ENCODE measurements at regions not wholly inside any gene's neighbourhood (a gene's known extent, or its start where the extent isn't known, plus 50 kb on each side); places are given as distances from the start of the nearest gene placed in this dataset.

GRCh38 chr1:17933971-17934370, 173.6 kb upstream of the IGSF21 start:
- no peak for DNase-seq

- no peak for DNase-seq
Measured at GRCh38 chr1:17935230-17935629, 172.4 kb upstream of the IGSF21 start.

- DNase-seq, result no peak
Measured at GRCh38 chr1:17941431-17942189, 166.0 kb upstream of the IGSF21 start.

GRCh38 chr1:17943506-17943905, 164.1 kb upstream of the IGSF21 start:
- no peak for DNase-seq

DNA sequence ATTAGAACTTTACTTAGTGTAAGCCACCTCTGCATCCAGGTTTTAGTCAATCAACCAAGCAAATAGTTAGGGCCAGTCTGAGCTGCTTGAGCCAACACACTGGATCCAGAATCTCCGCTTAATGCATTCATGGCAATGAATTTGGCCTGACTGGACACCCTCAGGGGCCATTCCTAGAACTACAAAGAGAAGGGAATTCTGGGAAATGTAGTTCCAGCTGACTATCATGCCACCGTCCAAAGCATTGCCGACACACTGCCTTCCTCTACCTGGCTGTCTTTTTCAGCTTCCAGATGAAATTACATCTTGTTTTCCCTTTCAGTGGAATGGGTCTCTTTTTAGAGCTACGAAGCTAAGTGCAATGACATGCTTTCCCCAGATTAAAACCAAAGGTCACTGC, 163.0 kb upstream of the IGSF21 start:
- no peak for DNase-seq

GRCh38 chr1:17946434-17946833, 161.2 kb upstream of the IGSF21 start:
- no peak for DNase-seq

DNA sequence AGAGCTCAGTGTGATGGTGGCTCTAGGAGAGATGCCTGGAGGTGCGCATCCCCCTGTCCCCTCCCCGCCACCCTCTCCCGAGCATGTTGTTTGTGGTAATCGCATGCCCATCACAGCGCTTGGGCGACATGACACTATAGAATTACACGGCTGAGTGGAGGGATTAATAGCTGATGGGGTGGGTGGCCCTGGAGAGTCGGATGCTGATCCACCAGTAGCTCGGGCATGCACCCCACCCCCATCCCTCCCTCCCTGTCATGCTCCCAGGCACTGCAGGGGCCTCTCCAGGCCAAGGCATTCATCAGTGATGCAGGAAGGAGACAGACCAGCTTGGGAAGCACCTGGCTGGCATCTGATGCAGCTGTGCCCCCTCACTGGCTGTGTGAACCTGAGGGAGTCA, 159.0 kb upstream of the IGSF21 start:
- no peak for DNase-seq

DNA sequence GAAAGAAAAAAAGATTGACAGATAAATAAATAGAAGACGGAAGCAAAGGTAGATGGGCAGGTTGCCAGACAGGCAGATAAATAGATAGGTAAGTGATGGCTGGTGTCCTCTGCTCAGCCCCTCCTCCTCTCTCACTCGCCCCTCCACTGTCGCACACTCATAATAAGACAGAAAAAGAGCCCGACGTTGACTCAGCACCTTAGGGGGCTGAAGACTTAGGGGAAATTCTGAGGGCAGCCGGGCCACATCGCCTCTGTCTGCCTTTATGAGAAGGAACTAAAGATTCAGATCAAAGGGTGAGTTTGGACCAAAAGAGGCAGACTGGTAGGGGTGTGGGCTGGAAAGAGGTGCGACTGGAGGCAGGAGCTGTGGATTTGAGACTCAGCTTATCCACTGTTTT, 158.1 kb upstream of the IGSF21 start:
- no peak for DNase-seq

GRCh38 chr1:17950728-17951127, 156.9 kb upstream of the IGSF21 start:
- no peak for DNase-seq

- DNase-seq, result no peak
Measured at GRCh38 chr1:17952506-17952905, 155.1 kb upstream of the IGSF21 start.

DNA sequence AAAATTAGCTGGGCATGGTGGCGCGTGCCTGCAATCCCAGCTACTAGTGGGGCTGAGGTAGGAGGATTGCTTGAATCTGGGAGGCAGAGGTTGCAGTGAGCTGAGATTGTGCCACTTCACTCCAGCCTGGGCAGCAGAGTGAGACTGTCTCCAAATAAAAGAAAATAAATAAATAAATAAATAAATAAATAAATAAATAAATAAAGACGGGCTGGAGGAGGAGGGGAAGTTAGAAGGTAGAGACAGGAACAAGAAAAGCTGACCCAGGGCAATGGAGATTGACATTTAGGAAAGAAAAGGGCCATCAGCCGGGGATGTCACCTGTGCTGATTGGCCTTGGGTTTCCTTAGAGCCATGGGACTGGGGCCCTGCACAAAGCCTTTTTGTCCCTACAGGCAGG, 153.7 kb upstream of the IGSF21 start:
- no peak for DNase-seq

DNA sequence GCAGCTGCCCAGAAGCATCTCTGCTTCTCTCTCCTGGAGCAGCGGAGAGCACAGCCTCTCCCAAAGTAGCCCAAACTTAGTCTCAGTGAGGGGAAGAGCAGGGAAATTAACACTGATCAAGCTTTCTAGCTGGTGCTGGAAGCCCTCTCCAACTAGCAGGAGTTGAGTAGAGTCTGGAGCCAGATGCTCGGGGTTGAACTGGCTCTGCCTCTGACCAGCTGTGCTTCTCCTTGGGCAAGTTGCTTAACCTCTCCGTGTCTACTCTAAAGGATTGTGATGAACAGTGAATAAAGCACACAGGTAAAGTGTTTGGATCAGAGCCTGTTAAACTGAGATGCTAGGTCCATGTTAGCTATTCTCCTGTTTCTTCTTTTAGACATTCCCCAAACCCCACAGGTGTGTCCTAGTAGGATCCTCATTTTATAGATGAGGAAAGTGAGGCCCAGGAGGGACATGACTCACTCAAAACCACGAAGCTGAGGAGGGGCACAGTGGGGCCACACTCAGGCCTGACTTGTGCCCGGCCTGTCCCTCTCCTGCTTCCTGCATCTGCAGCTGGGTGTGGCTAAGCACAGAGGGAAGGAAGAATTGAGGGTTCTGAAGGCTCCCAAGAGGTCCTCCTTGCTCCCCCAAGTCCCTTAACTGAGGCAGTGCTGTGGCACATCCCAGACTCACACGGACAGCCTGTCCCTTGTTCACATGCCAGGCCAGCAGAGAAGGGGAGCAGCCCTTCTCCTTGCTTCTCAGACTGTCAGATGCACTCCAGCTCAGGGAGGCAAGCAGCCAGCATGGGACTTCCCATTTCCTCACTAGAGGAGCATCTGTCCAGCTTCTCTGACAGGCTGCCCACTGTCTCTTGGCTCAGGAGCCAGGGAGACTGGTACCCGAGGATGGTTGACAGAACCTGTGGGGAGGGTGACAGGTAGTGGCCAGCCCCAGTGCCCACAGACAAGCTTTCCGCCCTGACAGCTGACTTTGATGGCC, 152.0 kb upstream of the IGSF21 start:
- no peak for DNase-seq

DNA sequence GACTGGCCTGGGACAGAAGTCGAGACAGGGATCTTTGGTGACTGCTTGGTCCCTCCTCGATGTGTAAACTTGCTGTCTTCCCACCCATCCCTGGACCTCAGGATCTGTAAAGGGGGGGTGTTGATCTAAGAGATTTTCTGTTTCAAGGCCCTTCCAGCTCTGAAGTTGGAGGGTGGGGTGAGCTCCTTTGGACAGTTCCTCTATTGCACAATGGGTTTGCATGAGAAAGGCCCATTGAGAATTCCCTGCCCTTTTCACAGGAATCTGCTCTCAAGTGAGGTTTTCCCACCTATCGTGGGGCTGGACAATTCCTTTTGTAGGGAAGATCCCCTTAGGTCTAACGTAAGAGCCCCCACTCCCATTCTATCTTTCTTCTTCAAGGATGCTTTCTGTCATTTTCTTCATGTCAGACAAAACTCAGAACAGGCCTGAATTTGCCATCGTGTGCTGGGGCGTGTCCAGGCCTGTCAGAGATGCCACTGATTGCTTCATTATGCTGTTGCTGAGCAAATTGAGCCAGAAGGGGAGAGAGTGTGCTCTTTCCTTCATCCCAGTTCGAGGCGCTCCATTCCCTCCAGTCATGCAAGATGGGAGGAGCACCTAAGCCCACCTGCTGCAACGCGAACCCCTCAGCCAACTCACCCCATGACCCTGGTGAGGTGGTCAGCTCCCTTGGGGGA, 149.9 kb upstream of the IGSF21 start:
- no peak for DNase-seq

- no peak for DNase-seq
Measured at GRCh38 chr1:17958704-17959103, 148.9 kb upstream of the IGSF21 start.

DNA sequence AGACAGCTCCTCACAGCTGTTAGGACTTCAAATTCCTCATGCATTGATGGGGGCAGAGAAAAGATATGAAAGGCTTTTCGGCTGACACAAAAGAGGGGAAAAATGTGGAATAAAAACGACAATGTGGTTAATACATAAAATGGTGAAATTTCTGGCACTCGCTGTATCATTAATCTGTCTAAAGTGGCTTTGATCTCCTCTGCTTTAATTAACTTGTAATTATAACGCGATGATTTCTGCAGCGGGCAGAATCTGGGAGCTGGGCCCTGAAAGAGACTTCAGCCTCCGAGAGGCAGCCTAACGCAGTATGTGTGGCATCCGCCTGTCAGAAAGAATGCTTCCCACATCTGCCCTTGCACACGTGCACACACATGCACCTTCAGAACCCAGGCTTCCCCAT, 144.1 kb upstream of the IGSF21 start:
- no peak for DNase-seq

- no peak for DNase-seq
Measured at GRCh38 chr1:17965515-17966100, 142.0 kb upstream of the IGSF21 start.

GRCh38 chr1:17966341-17966740, 141.3 kb upstream of the IGSF21 start:
- no peak for DNase-seq

- no peak for DNase-seq
Measured at GRCh38 chr1:17967623-17968255, 139.9 kb upstream of the IGSF21 start.

DNA sequence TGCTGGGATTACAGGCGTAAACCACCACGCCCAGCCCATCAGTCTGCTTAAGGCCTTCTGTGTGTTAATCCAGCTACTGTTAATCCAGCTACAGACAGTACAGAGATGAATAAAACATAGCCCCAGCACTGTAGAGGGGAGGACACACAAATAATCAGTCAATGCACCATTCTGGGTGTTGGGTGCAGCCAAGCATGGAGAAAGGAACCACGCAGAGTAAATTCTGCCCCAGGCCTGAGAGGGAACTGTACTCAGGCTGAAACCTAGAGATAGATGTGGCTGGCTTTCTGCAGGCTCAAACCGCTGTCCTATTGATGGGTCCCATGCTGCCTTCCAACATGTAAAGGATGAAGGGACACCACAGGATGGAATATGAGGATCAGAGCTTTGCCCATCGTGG, 136.8 kb upstream of the IGSF21 start:
- DNase-seq, result no peak

GRCh38 chr1:17973694-17974093, 133.9 kb upstream of the IGSF21 start:
- DNase-seq, result no peak

DNA sequence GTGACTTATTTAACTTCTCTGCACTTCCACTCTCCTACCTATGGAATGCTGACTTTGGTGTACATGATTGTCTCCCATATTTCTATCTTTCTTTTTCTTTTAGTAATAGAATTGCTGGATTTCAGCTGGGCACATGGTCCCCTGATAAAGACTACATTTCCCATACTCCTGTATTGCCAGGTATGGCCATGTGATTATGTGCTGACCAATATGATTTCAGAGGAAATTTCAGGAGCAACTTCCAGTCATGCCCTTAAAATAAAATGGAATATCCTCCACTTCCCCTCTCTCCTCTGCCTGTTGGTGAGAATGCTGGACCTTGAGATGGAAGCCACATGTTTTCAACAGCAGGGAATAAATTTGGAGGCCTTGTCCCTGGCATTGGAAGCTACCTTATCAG, 130.7 kb upstream of the IGSF21 start:
- DNase-seq, result no peak

DNA sequence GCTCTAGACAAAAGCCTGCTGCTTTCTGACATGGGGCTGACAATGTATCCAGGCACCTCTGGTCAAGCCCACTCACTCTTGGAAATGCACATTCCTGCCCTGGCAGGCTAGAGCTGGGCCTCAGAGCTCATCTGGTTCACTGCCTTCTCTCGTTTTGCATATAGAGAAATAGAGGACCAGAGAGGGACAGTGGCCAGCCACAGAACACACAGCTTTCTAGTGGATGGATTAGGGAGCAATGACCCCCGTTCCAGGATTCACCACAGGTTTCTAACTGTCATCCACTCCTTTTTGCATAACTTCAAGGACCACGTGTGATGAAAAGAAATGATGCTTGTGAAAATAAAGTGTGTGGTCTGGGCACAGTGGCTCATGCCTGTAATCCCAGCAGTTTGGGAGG, 129.6 kb upstream of the IGSF21 start:
- no peak for DNase-seq

- DNase-seq, result no peak
Measured at GRCh38 chr1:17979815-17980214, 127.8 kb upstream of the IGSF21 start.

Measured in COR-L47 (cell line).